Stromal cell of bone marrow (primary cell): ENCODE measurements at regions not wholly inside any gene's neighbourhood (a gene's known extent, or its start where the extent isn't known, plus 50 kb on each side); places are given as distances from the start of the nearest gene placed in this dataset.

Experiments used
- DNase-seq: peaks from one replicate; pipeline ENCODE4 v3.0.0-alpha.2; 2012; ENCODE audit warnings: low read depth

GRCh38 chr4:22103768-22104167 lies 155.2 kb upstream of the KCNIP4 start:
- no peak for DNase-seq

- DNase-seq, result peak; percentile 28
These were observed 151.3 kb upstream of the KCNIP4 start for GRCh38 chr4:22099896-22100295.

GRCh38 chr4:22097596-22097995 lies 149.0 kb upstream of the KCNIP4 start:
- DNase-seq, result no peak

GRCh38 chr4:22094217-22094616 lies 145.6 kb upstream of the KCNIP4 start:
- no peak for DNase-seq

GRCh38 chr4:22093126-22093525 lies 144.6 kb upstream of the KCNIP4 start:
- no peak for DNase-seq

- no peak for DNase-seq
These were observed 143.3 kb upstream of the KCNIP4 start for GRCh38 chr4:22091906-22092305.

GRCh38 chr4:22091352-22091717 lies 142.8 kb upstream of the KCNIP4 start:
- no peak for DNase-seq

- no peak for DNase-seq
These were observed 142.2 kb upstream of the KCNIP4 start for GRCh38 chr4:22090661-22091351.

GRCh38 chr4:22077571-22077970 lies 129.0 kb upstream of the KCNIP4 start:
- no peak for DNase-seq

GRCh38 chr4:22072726-22073125 lies 124.2 kb upstream of the KCNIP4 start:
- DNase-seq, result no peak

- DNase-seq, result no peak
These were observed 123.7 kb upstream of the KCNIP4 start for GRCh38 chr4:22072240-22072639.

- peak; percentile 13 for DNase-seq
These were observed 123.2 kb upstream of the KCNIP4 start for GRCh38 chr4:22071749-22072148.

GRCh38 chr4:22070256-22070655 lies 121.7 kb upstream of the KCNIP4 start:
- no peak for DNase-seq

- DNase-seq, result no peak
These were observed 115.0 kb upstream of the KCNIP4 start for GRCh38 chr4:22063613-22064012.

GRCh38 chr4:22062676-22063075 lies 114.1 kb upstream of the KCNIP4 start:
- no peak for DNase-seq

GRCh38 chr4:22055954-22056353 lies 107.4 kb upstream of the KCNIP4 start:
- no peak for DNase-seq

GRCh38 chr4:22052076-22052475 lies 103.5 kb upstream of the KCNIP4 start:
- DNase-seq, result no peak

GRCh38 chr4:22048323-22048722 lies 99.8 kb upstream of the KCNIP4 start:
- DNase-seq, result no peak

GRCh38 chr4:22047793-22048192 lies 99.2 kb upstream of the KCNIP4 start:
- no peak for DNase-seq

GRCh38 chr4:22045051-22045630 lies 96.6 kb upstream of the KCNIP4 start:
- DNase-seq, result no peak

GRCh38 chr4:22031423-22031822 lies 82.9 kb upstream of the KCNIP4 start:
- DNase-seq, result no peak

GRCh38 chr4:22030881-22031280 lies 82.3 kb upstream of the KCNIP4 start:
- DNase-seq, result no peak

- no peak for DNase-seq
These were observed 81.7 kb upstream of the KCNIP4 start for GRCh38 chr4:22030307-22030706.

GRCh38 chr4:22029803-22030202 lies 81.2 kb upstream of the KCNIP4 start:
- no peak for DNase-seq
